H9 (cell line): ENCODE measurements at regions not wholly inside any gene's neighbourhood (a gene's known extent, or its start where the extent isn't known, plus 50 kb on each side); places are given as distances from the start of the nearest gene placed in this dataset.

Experiments used
- DNase-seq: peaks from one replicate; pipeline ENCODE4 v3.0.0-alpha.2; 2017
- H2AFZ ChIP-seq: one replicate; pipeline ENCODE4 v1.6.1; 2013; ENCODE audit warnings: mild to moderate bottlenecking, low read length, control low read depth, moderate library complexity
- H2AK5ac ChIP-seq: 2 replicates; pipeline ENCODE4 v1.6.1; 2013; ENCODE audit warnings: low read length, control low read depth, mixed read lengths; ENCODE audit not compliant: insufficient read length
- H2BK120ac ChIP-seq: one replicate; pipeline ENCODE4 v1.6.1; 2013; ENCODE audit warnings: low read depth, mild to moderate bottlenecking, low read length, control low read depth, inconsistent platforms; ENCODE audit not compliant: poor library complexity, severe bottlenecking
- H2BK12ac ChIP-seq: 2 replicates; pipeline ENCODE4 v1.6.1; 2013; ENCODE audit warnings: low read length, control low read depth, mixed read lengths, low read depth; ENCODE audit not compliant: insufficient read length
- H2BK15ac ChIP-seq: 2 replicates; pipeline ENCODE4 v1.6.1; 2013; ENCODE audit warnings: low read depth, low read length, control low read depth
- H2BK20ac ChIP-seq: one replicate; pipeline ENCODE4 v1.6.1; 2013; ENCODE audit warnings: low read depth, mild to moderate bottlenecking, low read length, control low read depth, inconsistent platforms; ENCODE audit not compliant: poor library complexity, severe bottlenecking
- H2BK5ac ChIP-seq: 2 replicates; pipeline ENCODE4 v1.6.1; 2013; ENCODE audit warnings: low read length, control low read depth, mixed read lengths; ENCODE audit not compliant: insufficient read length
- H3K14ac ChIP-seq: 2 replicates; pipeline ENCODE4 v1.6.1; 2013; ENCODE audit warnings: low read length, control low read depth; ENCODE audit not compliant: insufficient read depth
- H3K18ac ChIP-seq: 2 replicates; pipeline ENCODE4 v1.6.1; 2013; ENCODE audit warnings: low read depth, mild to moderate bottlenecking, mixed read lengths, low read length, control low read depth; ENCODE audit not compliant: insufficient read length
- H3K23ac ChIP-seq: 2 replicates; pipeline ENCODE4 v1.6.1; 2013; ENCODE audit warnings: low read length, control low read depth, mixed read lengths, low read depth; ENCODE audit not compliant: insufficient read length
- H3K23me2 ChIP-seq: 2 replicates; pipeline ENCODE4 v1.6.1; 2013; ENCODE audit warnings: low read depth, mild to moderate bottlenecking, mixed read lengths, low read length, control low read depth; ENCODE audit not compliant: insufficient read length, poor library complexity, severe bottlenecking
- H3K27ac ChIP-seq: 2 replicates; pipeline ENCODE4 v1.5.1; 2013; ENCODE audit warnings: low read length, control low read depth, mixed read lengths, low read depth; ENCODE audit not compliant: insufficient read length
- H3K27me3 ChIP-seq: 2 replicates; pipeline ENCODE4 v1.6.1; 2013; ENCODE audit warnings: low read length, control low read depth, inconsistent platforms; ENCODE audit not compliant: insufficient read depth
- H3K4ac ChIP-seq: 2 replicates; pipeline ENCODE4 v1.6.1; 2013; ENCODE audit warnings: low read depth, mild to moderate bottlenecking, control low read depth, inconsistent platforms, low read length, moderate library complexity
- H3K4me1 ChIP-seq: 2 replicates; pipeline ENCODE4 v1.6.1; 2013; ENCODE audit warnings: low read length, control low read depth, inconsistent platforms; ENCODE audit not compliant: insufficient read depth
- H3K4me2 ChIP-seq: 2 replicates; pipeline ENCODE4 v1.6.1; 2013; ENCODE audit warnings: low read length, control low read depth, mixed read lengths; ENCODE audit not compliant: insufficient read length, insufficient read depth
- H3K56ac ChIP-seq: 2 replicates; pipeline ENCODE4 v1.6.1; 2013; ENCODE audit warnings: low read depth, mild to moderate bottlenecking, mixed read lengths, low read length, control low read depth; ENCODE audit not compliant: insufficient read length
- H3K79me1 ChIP-seq: 2 replicates; pipeline ENCODE4 v1.6.1; 2013; ENCODE audit warnings: low read depth, mild to moderate bottlenecking, moderate library complexity, low read length, control low read depth, inconsistent platforms; ENCODE audit not compliant: insufficient read depth, poor library complexity, severe bottlenecking
- H3K79me2 ChIP-seq: 2 replicates; pipeline ENCODE4 v1.6.1; 2013; ENCODE audit warnings: low read length, control low read depth, inconsistent platforms; ENCODE audit not compliant: insufficient read depth
- H3K9ac ChIP-seq: 2 replicates; pipeline ENCODE4 v1.6.1; 2013; ENCODE audit warnings: low read length, control low read depth, mixed read lengths; ENCODE audit not compliant: insufficient read length; ENCODE audit errors: extremely low read depth
- H3K9me3 ChIP-seq: one replicate; pipeline ENCODE4 v1.6.1; 2013; ENCODE audit warnings: low read depth, low read length, inconsistent platforms; ENCODE audit not compliant: control insufficient read depth
- H3T11ph ChIP-seq: one replicate; pipeline ENCODE4 v1.6.1; 2013; ENCODE audit warnings: mild to moderate bottlenecking, low read length, control low read depth, inconsistent platforms
- H4K20me1 ChIP-seq: one replicate; pipeline ENCODE4 v1.6.1; 2013; ENCODE audit not compliant: control insufficient read depth, insufficient read length, insufficient read depth
- H4K5ac ChIP-seq: 2 replicates; pipeline ENCODE4 v1.6.1; 2013; ENCODE audit warnings: low read depth, mild to moderate bottlenecking, mixed read lengths, low read length, control low read depth; ENCODE audit not compliant: insufficient read length
- H4K8ac ChIP-seq: replicated peaks from 2 replicates; pipeline ENCODE4 v1.6.1; 2013; ENCODE audit warnings: low read length, control low read depth, mixed read lengths, low read depth; ENCODE audit not compliant: insufficient read length
- H4K91ac ChIP-seq: 2 replicates; pipeline ENCODE4 v1.6.1; 2013; ENCODE audit warnings: low read depth, mild to moderate bottlenecking, moderate library complexity, mixed read lengths, low read length, control low read depth; ENCODE audit not compliant: insufficient read length
- H3K27ac Mint-ChIP-seq, 3 experiments: 2 replicates in 2 of 3; 3 replicates in 1 of 3; pipeline ENCODE4 v1.8.0; 2020 to 2021; ENCODE audit warnings: mixed read lengths in 3 of 3, mild to moderate bottlenecking in 1 of 3, moderate library complexity in 1 of 3
- H3K27me3 Mint-ChIP-seq: 2 replicates; pipeline ENCODE4 v1.8.0; 2021; ENCODE audit warnings: low read depth, mild to moderate bottlenecking, moderate library complexity, mixed read lengths
- H3K36me3 Mint-ChIP-seq, 3 experiments: 2 replicates in 2 of 3; 3 replicates in 1 of 3; pipeline ENCODE4 v1.8.0; 2020 to 2021; ENCODE audit warnings: low read depth in 3 of 3, mixed read lengths in 3 of 3; ENCODE audit not compliant: insufficient read depth in 1 of 3
- H3K4me1 Mint-ChIP-seq, 2 experiments: 2 replicates each; pipeline ENCODE4 v1.8.0; 2020; ENCODE audit warnings: mixed read lengths in 2 of 2
- H3K4me3 Mint-ChIP-seq, 2 experiments: 2 replicates in 1 of 2; 3 replicates in 1 of 2; pipeline ENCODE4 v1.8.0; 2020 to 2021; ENCODE audit warnings: mild to moderate bottlenecking in 2 of 2, mixed read lengths in 2 of 2, moderate library complexity in 1 of 2
- H3K9me3 Mint-ChIP-seq, 2 experiments: 2 replicates in 1 of 2; 3 replicates in 1 of 2; pipeline ENCODE4 v1.8.0; 2020; ENCODE audit warnings: mild to moderate bottlenecking in 2 of 2, mixed read lengths in 2 of 2, moderate library complexity in 1 of 2
- WGBS: extraction: QIAGEN DNeasy Blood & Tissue Kit; methylation state at CpG from one replicate; pipeline ENCODE4 v1.1.7; 2013; ENCODE audit warnings: missing lambda C conversion rate, low lambda C conversion rate, mixed read lengths; ENCODE audit not compliant: insufficient read length; ENCODE audit errors: extremely low coverage; 5-methylcytosine and 5-hydroxymethylcytosine counted together
- TF ChIP-seq, protein P1 (sequence below): fragments of 200-600 bp; sonication (generic); conservative IDR thresholded peaks from 3 replicates; pipeline ENCODE4 v1.8.0; 2021; ENCODE audit warnings: antibody characterized with exemption, mild to moderate bottlenecking

- H3K9me3 Mint-ChIP-seq, result no peaks in the 10 kb centered on the region
- no CpG with 5 or more reads among the region's 22 CpGs for WGBS
- H3K79me1 ChIP-seq, result no peaks in the 10 kb centered on the region
- no peak overlapping the region for H3K27ac ChIP-seq
- DNase-seq, result peak; percentile 68
- H4K8ac ChIP-seq, result no peak overlapping the region
- no peak overlapping the region for H4K5ac ChIP-seq
- H4K20me1 ChIP-seq, result peaks cover 2% of the 10 kb centered on the region
- H3K36me3 Mint-ChIP-seq, result no peaks in the 10 kb centered on the region
- H3K4ac ChIP-seq, result no peak overlapping the region
- no peak overlapping the region for H3K56ac ChIP-seq
- H3K23ac ChIP-seq, result no peak overlapping the region
- no peak overlapping the region for H3K4me3 Mint-ChIP-seq
- no peak overlapping the region for H2BK20ac ChIP-seq
- no peaks in the 10 kb centered on the region for H3K23me2 ChIP-seq
- H2BK12ac ChIP-seq, result no peak overlapping the region
- H3K27ac Mint-ChIP-seq, result peak overlapping the region in 2 of 3 experiments; percentile 14 to 76; a peak in 3 of 7 replicates
- H2BK120ac ChIP-seq, result no peak overlapping the region
- H3K18ac ChIP-seq, result no peak overlapping the region
- H3K9ac ChIP-seq, result no peak overlapping the region
- peaks cover 10% of the 10 kb centered on the region for H3K27me3 Mint-ChIP-seq
- no peak overlapping the region for H2BK15ac ChIP-seq
- H3K79me2 ChIP-seq, result no peaks in the 10 kb centered on the region
- no peak overlapping the region for H2AFZ ChIP-seq
- H3K4me1 ChIP-seq, result peaks cover 4% of the 10 kb centered on the region; the same call in 1 of the 2 replicates
- TF ChIP-seq, protein P1, sequence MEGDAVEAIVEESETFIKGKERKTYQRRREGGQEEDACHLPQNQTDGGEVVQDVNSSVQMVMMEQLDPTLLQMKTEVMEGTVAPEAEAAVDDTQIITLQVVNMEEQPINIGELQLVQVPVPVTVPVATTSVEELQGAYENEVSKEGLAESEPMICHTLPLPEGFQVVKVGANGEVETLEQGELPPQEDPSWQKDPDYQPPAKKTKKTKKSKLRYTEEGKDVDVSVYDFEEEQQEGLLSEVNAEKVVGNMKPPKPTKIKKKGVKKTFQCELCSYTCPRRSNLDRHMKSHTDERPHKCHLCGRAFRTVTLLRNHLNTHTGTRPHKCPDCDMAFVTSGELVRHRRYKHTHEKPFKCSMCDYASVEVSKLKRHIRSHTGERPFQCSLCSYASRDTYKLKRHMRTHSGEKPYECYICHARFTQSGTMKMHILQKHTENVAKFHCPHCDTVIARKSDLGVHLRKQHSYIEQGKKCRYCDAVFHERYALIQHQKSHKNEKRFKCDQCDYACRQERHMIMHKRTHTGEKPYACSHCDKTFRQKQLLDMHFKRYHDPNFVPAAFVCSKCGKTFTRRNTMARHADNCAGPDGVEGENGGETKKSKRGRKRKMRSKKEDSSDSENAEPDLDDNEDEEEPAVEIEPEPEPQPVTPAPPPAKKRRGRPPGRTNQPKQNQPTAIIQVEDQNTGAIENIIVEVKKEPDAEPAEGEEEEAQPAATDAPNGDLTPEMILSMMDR, result no peak
- no peak overlapping the region for H2BK5ac ChIP-seq
- H3K9me3 ChIP-seq, result no peaks in the 10 kb centered on the region
- no peak overlapping the region for H3K14ac ChIP-seq
- H3T11ph ChIP-seq, result no peak overlapping the region
- no peaks in the 10 kb centered on the region for H3K27me3 ChIP-seq
- H2AK5ac ChIP-seq, result no peak overlapping the region
- H3K4me2 ChIP-seq, result no peak overlapping the region
- H3K4me1 Mint-ChIP-seq, result peaks cover 33 to 37% of the 10 kb centered on the region in 2 experiments
- H4K91ac ChIP-seq, result no peak overlapping the region
These were observed 54.7 kb upstream of the IFFO2 start for GRCh38 chr1:19010995-19011844.
